ENCODE measurements at regions not wholly inside any gene's neighbourhood (a gene's known extent, or its start where the extent isn't known, plus 50 kb on each side); places are given as distances from the start of the nearest gene placed in this dataset.
A peak's percentile ranks its signal among the peaks of the same experiment; 100 is the strongest.

GRCh38 chr16:7185165-7185564 lies 147.5 kb upstream of the RBFOX1 start:
- DNase-seq (ENCODE audit: low read depth, low spot score) = no peak

- no peak for DNase-seq (ENCODE audit: low read depth, low spot score)
Observed at GRCh38 chr16:7183768-7184167, 148.9 kb upstream of the RBFOX1 start.

GRCh38 chr16:7182510-7183109 lies 150.0 kb upstream of the RBFOX1 start:
- DNase-seq (ENCODE audit: low read depth, low spot score) = peak; percentile 3

- no peak for DNase-seq (ENCODE audit: low read depth, low spot score)
Observed at GRCh38 chr16:7177875-7178274, 154.8 kb upstream of the RBFOX1 start.

GRCh38 chr16:7171151-7171550 lies 161.5 kb upstream of the RBFOX1 start:
- no peak for DNase-seq (ENCODE audit: low read depth, low spot score)

- DNase-seq (ENCODE audit: low read depth, low spot score) = no peak
Observed at GRCh38 chr16:7167626-7168025, 165.0 kb upstream of the RBFOX1 start.

GRCh38 chr16:7161891-7162290 lies 170.8 kb upstream of the RBFOX1 start:
- DNase-seq (ENCODE audit: low read depth, low spot score) = no peak

- no peak for DNase-seq (ENCODE audit: low read depth, low spot score)
Observed at GRCh38 chr16:7160093-7160492, 172.6 kb upstream of the RBFOX1 start.

GRCh38 chr16:7158481-7158880 lies 174.2 kb upstream of the RBFOX1 start:
- DNase-seq (ENCODE audit: low read depth, low spot score) = no peak

GRCh38 chr16:7150230-7150629 lies 182.4 kb upstream of the RBFOX1 start:
- DNase-seq (ENCODE audit: low read depth, low spot score) = no peak

GRCh38 chr16:7148606-7149005 lies 184.0 kb upstream of the RBFOX1 start:
- no peak for DNase-seq (ENCODE audit: low read depth, low spot score)

- DNase-seq (ENCODE audit: low read depth, low spot score) = no peak
Observed at GRCh38 chr16:7140899-7141298, 191.7 kb upstream of the RBFOX1 start.

- no peak for DNase-seq (ENCODE audit: low read depth, low spot score)
Observed at GRCh38 chr16:7137560-7138330, 194.9 kb upstream of the RBFOX1 start.

GRCh38 chr16:7132465-7132864 lies 200.2 kb upstream of the RBFOX1 start:
- no peak for DNase-seq (ENCODE audit: low read depth, low spot score)

- DNase-seq (ENCODE audit: low read depth, low spot score) = no peak
Observed at GRCh38 chr16:7124701-7125100, 207.9 kb upstream of the RBFOX1 start.

GRCh38 chr16:7124242-7124641 lies 208.4 kb upstream of the RBFOX1 start:
- DNase-seq (ENCODE audit: low read depth, low spot score) = no peak

- no peak for DNase-seq (ENCODE audit: low read depth, low spot score)
Observed at GRCh38 chr16:7116734-7117133, 215.9 kb upstream of the RBFOX1 start.

- DNase-seq (ENCODE audit: low read depth, low spot score) = no peak
Observed at GRCh38 chr16:7115898-7116297, 216.7 kb upstream of the RBFOX1 start.

GRCh38 chr16:7113949-7114348 lies 218.7 kb upstream of the RBFOX1 start:
- DNase-seq (ENCODE audit: low read depth, low spot score) = no peak

GRCh38 chr16:7113395-7113794 lies 219.2 kb upstream of the RBFOX1 start:
- DNase-seq (ENCODE audit: low read depth, low spot score) = no peak

GRCh38 chr16:7111265-7111664 lies 221.4 kb upstream of the RBFOX1 start:
- DNase-seq (ENCODE audit: low read depth, low spot score) = no peak

- no peak for DNase-seq (ENCODE audit: low read depth, low spot score)
Observed at GRCh38 chr16:7107436-7107835, 225.2 kb upstream of the RBFOX1 start.

GRCh38 chr16:7103056-7103455 lies 229.6 kb upstream of the RBFOX1 start:
- no peak for DNase-seq (ENCODE audit: low read depth, low spot score)

- no peak for DNase-seq (ENCODE audit: low read depth, low spot score)
Observed at GRCh38 chr16:7101054-7101453, 231.6 kb upstream of the RBFOX1 start.
